ENCODE measurements at regions not wholly inside any gene's neighbourhood (a gene's known extent, or its start where the extent isn't known, plus 50 kb on each side); places are given as distances from the start of the nearest gene placed in this dataset.

- Histone ChIP-seq H2AFZ (ENCODE audit: low read depth, low read length) (no peak overlapping the region), H3K14ac (ENCODE audit: low read length in 2 of 2) (no peak overlapping the region), H4K91ac (ENCODE audit: low read length) (no peak overlapping the region), H3K4me1 (ENCODE audit: control insufficient read depth, insufficient read depth, low read depth, low read length) (no peaks in the 10 kb centered on the region), H2BK120ac (ENCODE audit: low read depth, low read length) (no peak overlapping the region), H3K79me1 (replicated peaks; ENCODE audit: low read length, poor library complexity, severe bottlenecking) (no peaks in the 10 kb centered on the region), H2BK5ac (ENCODE audit: low read depth, low read length, poor library complexity, severe bottlenecking) (no peak overlapping the region), H3K23ac (ENCODE audit: low read length in 2 of 2) (no peak overlapping the region), H2BK12ac (ENCODE audit: low read length in 2 of 2) (no peak overlapping the region), H3K9me3 (ENCODE audit: control insufficient read depth, low read length) (no peaks in the 10 kb centered on the region), H4K8ac (ENCODE audit: low read length) (peak overlapping the region; percentile 9), H3K9ac (ENCODE audit: low read length) (no peak overlapping the region), H3K36me3 (ENCODE audit: control insufficient read depth in 1 of 2, insufficient read depth in 2 of 2, low read depth in 1 of 2, low read length in 2 of 2) (no peaks in the 10 kb centered on the region), H2BK15ac (ENCODE audit: low read depth, poor library complexity, severe bottlenecking) (no peak overlapping the region), H2AK5ac (ENCODE audit: low read length, severe bottlenecking) (no peak overlapping the region), H3K4me2 (ENCODE audit: low read length, poor library complexity, severe bottlenecking) (no peak overlapping the region), H3K27me3 (ENCODE audit: control insufficient read depth in 1 of 2, insufficient read depth in 1 of 2, low read length in 2 of 2) (no peaks in the 10 kb centered on the region), H3K18ac (ENCODE audit: low read depth in 1 of 2, low read length in 2 of 2) (no peak overlapping the region), H3K4ac (ENCODE audit: low read depth in 1 of 2, low read length in 2 of 2) (no peak overlapping the region), H3K27ac (ENCODE audit: low read length, poor library complexity, severe bottlenecking) (no peak overlapping the region), H3K4me3 (ENCODE audit: insufficient read depth in 1 of 2, low read depth in 1 of 2, low read length in 2 of 2) (no peak overlapping the region)
- WGBS = 81% methylated on average over 4 of the region's 4 CpGs
- DNase-seq = no peak
Measured at GRCh38 chr2:181764095-181764963, 84.0 kb upstream of the NEUROD1 start.

- H3K23ac ChIP-seq (ENCODE audit: low read length in 2 of 2) = no peak overlapping the region
- no peak overlapping the region for H3K18ac ChIP-seq (ENCODE audit: low read depth in 1 of 2, low read length in 2 of 2)
- H3K27ac ChIP-seq (ENCODE audit: low read length, poor library complexity, severe bottlenecking) = no peak overlapping the region
- no peak overlapping the region for H2BK5ac ChIP-seq (ENCODE audit: low read depth, low read length, poor library complexity, severe bottlenecking)
- no peak for DNase-seq
- no peak overlapping the region for H3K14ac ChIP-seq (ENCODE audit: low read length in 2 of 2)
- H3K9ac ChIP-seq (ENCODE audit: low read length) = no peak overlapping the region
- H3K27me3 ChIP-seq (ENCODE audit: control insufficient read depth in 1 of 2, insufficient read depth in 1 of 2, low read length in 2 of 2) = no peaks in the 10 kb centered on the region
- H4K8ac ChIP-seq (ENCODE audit: low read length) = no peak overlapping the region
- no peak overlapping the region for H3K4me2 ChIP-seq (ENCODE audit: low read length, poor library complexity, severe bottlenecking)
- H2BK120ac ChIP-seq (ENCODE audit: low read depth, low read length) = no peak overlapping the region
- no peak overlapping the region for H4K91ac ChIP-seq (ENCODE audit: low read length)
- H3K4ac ChIP-seq (ENCODE audit: low read depth in 1 of 2, low read length in 2 of 2) = no peak overlapping the region
- H2AK5ac ChIP-seq (ENCODE audit: low read length, severe bottlenecking) = no peak overlapping the region
- no peaks in the 10 kb centered on the region for H3K4me1 ChIP-seq (ENCODE audit: control insufficient read depth, insufficient read depth, low read depth, low read length)
- H2AFZ ChIP-seq (ENCODE audit: low read depth, low read length) = no peak overlapping the region
- no peak overlapping the region for H2BK15ac ChIP-seq (ENCODE audit: low read depth, poor library complexity, severe bottlenecking)
- no peaks in the 10 kb centered on the region for H3K36me3 ChIP-seq (ENCODE audit: control insufficient read depth in 1 of 2, insufficient read depth in 2 of 2, low read depth in 1 of 2, low read length in 2 of 2)
- H3K79me1 ChIP-seq (replicated peaks; ENCODE audit: low read length, poor library complexity, severe bottlenecking) = no peaks in the 10 kb centered on the region
- H3K4me3 ChIP-seq (ENCODE audit: insufficient read depth in 1 of 2, low read depth in 1 of 2, low read length in 2 of 2) = no peak overlapping the region
- H2BK12ac ChIP-seq (ENCODE audit: low read length in 2 of 2) = no peak overlapping the region
- no peaks in the 10 kb centered on the region for H3K9me3 ChIP-seq (ENCODE audit: control insufficient read depth, low read length)
Measured at GRCh38 chr2:181766129-181766528, 85.8 kb upstream of the NEUROD1 start.

GRCh38 chr2:181770150-181770549 is 89.8 kb upstream of the NEUROD1 start:
- Histone ChIP-seq H3K27me3 (ENCODE audit: control insufficient read depth in 1 of 2, insufficient read depth in 1 of 2, low read length in 2 of 2) (no peaks in the 10 kb centered on the region), H2AK5ac (ENCODE audit: low read length, severe bottlenecking) (no peak overlapping the region), H3K27ac (ENCODE audit: low read length, poor library complexity, severe bottlenecking) (no peak overlapping the region), H3K23ac (ENCODE audit: low read length in 2 of 2) (no peak overlapping the region), H3K18ac (ENCODE audit: low read depth in 1 of 2, low read length in 2 of 2) (no peak overlapping the region), H3K4me2 (ENCODE audit: low read length, poor library complexity, severe bottlenecking) (no peak overlapping the region), H3K14ac (ENCODE audit: low read length in 2 of 2) (no peak overlapping the region), H2AFZ (ENCODE audit: low read depth, low read length) (no peak overlapping the region), H3K9me3 (ENCODE audit: control insufficient read depth, low read length) (no peaks in the 10 kb centered on the region), H2BK15ac (ENCODE audit: low read depth, poor library complexity, severe bottlenecking) (no peak overlapping the region), H3K4me1 (ENCODE audit: control insufficient read depth, insufficient read depth, low read depth, low read length) (no peaks in the 10 kb centered on the region), H4K91ac (ENCODE audit: low read length) (no peak overlapping the region), H3K9ac (ENCODE audit: low read length) (no peak overlapping the region), H3K79me1 (replicated peaks; ENCODE audit: low read length, poor library complexity, severe bottlenecking) (no peaks in the 10 kb centered on the region), H3K4ac (ENCODE audit: low read depth in 1 of 2, low read length in 2 of 2) (no peak overlapping the region), H4K8ac (ENCODE audit: low read length) (no peak overlapping the region), H3K36me3 (ENCODE audit: control insufficient read depth in 1 of 2, insufficient read depth in 2 of 2, low read depth in 1 of 2, low read length in 2 of 2) (no peaks in the 10 kb centered on the region), H3K4me3 (ENCODE audit: insufficient read depth in 1 of 2, low read depth in 1 of 2, low read length in 2 of 2) (no peak overlapping the region), H2BK5ac (ENCODE audit: low read depth, low read length, poor library complexity, severe bottlenecking) (no peak overlapping the region), H2BK12ac (ENCODE audit: low read length in 2 of 2) (no peak overlapping the region), H2BK120ac (ENCODE audit: low read depth, low read length) (no peak overlapping the region)
- no peak for DNase-seq

GRCh38 chr2:181771356-181771755 is 91.0 kb upstream of the NEUROD1 start:
- Histone ChIP-seq H3K4me3 (ENCODE audit: insufficient read depth in 1 of 2, low read depth in 1 of 2, low read length in 2 of 2) (no peak overlapping the region), H3K23ac (ENCODE audit: low read length in 2 of 2) (no peak overlapping the region), H3K27me3 (ENCODE audit: control insufficient read depth in 1 of 2, insufficient read depth in 1 of 2, low read length in 2 of 2) (no peaks in the 10 kb centered on the region), H3K4me2 (ENCODE audit: low read length, poor library complexity, severe bottlenecking) (no peak overlapping the region), H2BK12ac (ENCODE audit: low read length in 2 of 2) (no peak overlapping the region), H2BK120ac (ENCODE audit: low read depth, low read length) (no peak overlapping the region), H3K14ac (ENCODE audit: low read length in 2 of 2) (no peak overlapping the region), H3K4me1 (ENCODE audit: control insufficient read depth, insufficient read depth, low read depth, low read length) (no peaks in the 10 kb centered on the region), H3K27ac (ENCODE audit: low read length, poor library complexity, severe bottlenecking) (no peak overlapping the region), H3K9me3 (ENCODE audit: control insufficient read depth, low read length) (no peaks in the 10 kb centered on the region), H3K36me3 (ENCODE audit: control insufficient read depth in 1 of 2, insufficient read depth in 2 of 2, low read depth in 1 of 2, low read length in 2 of 2) (no peaks in the 10 kb centered on the region), H2AK5ac (ENCODE audit: low read length, severe bottlenecking) (no peak overlapping the region), H2AFZ (ENCODE audit: low read depth, low read length) (no peak overlapping the region), H4K8ac (ENCODE audit: low read length) (no peak overlapping the region), H2BK15ac (ENCODE audit: low read depth, poor library complexity, severe bottlenecking) (no peak overlapping the region), H3K9ac (ENCODE audit: low read length) (no peak overlapping the region), H3K4ac (ENCODE audit: low read depth in 1 of 2, low read length in 2 of 2) (no peak overlapping the region), H2BK5ac (ENCODE audit: low read depth, low read length, poor library complexity, severe bottlenecking) (no peak overlapping the region), H4K91ac (ENCODE audit: low read length) (no peak overlapping the region), H3K79me1 (replicated peaks; ENCODE audit: low read length, poor library complexity, severe bottlenecking) (no peaks in the 10 kb centered on the region), H3K18ac (ENCODE audit: low read depth in 1 of 2, low read length in 2 of 2) (no peak overlapping the region)
- DNase-seq = no peak
- WGBS = 54% methylated on average over 1 of the region's 2 CpGs

Data from mesenchymal stem cell (in vitro differentiated cells and primary cell).